Nephron progenitor cell (in vitro differentiated cells): ENCODE measurements at regions not wholly inside any gene's neighbourhood (a gene's known extent, or its start where the extent isn't known, plus 50 kb on each side); places are given as distances from the start of the nearest gene placed in this dataset.

ENCODE experiments used
- DNase-seq: peaks from one replicate; pipeline ENCODE4 v3.0.0; 2021
- H3K27ac Mint-ChIP-seq: 2 replicates; pipeline ENCODE4 v1.8.0; 2021; ENCODE audit warnings: mild to moderate bottlenecking, moderate library complexity, mixed read lengths
- H3K27me3 Mint-ChIP-seq: 2 replicates; pipeline ENCODE4 v1.8.0; 2021; ENCODE audit warnings: mild to moderate bottlenecking, low read depth, mixed read lengths; ENCODE audit not compliant: poor library complexity
- H3K36me3 Mint-ChIP-seq: 2 replicates; pipeline ENCODE4 v1.8.0; 2021; ENCODE audit warnings: low read depth, mixed read lengths
- H3K4me1 Mint-ChIP-seq: 2 replicates; pipeline ENCODE4 v1.8.0; 2021; ENCODE audit warnings: mixed read lengths
- H3K4me3 Mint-ChIP-seq: 2 replicates; pipeline ENCODE4 v1.8.0; 2021; ENCODE audit warnings: mild to moderate bottlenecking, moderate library complexity, mixed read lengths
- H3K9me3 Mint-ChIP-seq: 2 replicates; pipeline ENCODE4 v1.8.0; 2021; ENCODE audit warnings: mild to moderate bottlenecking, moderate library complexity, mixed read lengths
- TF ChIP-seq, protein P1 (sequence below): fragments of 200-600 bp; sonication (generic); IDR thresholded peaks from 2 replicates; pipeline ENCODE4 v1.5.0; 2021; ENCODE audit warnings: antibody characterized with exemption

DNA sequence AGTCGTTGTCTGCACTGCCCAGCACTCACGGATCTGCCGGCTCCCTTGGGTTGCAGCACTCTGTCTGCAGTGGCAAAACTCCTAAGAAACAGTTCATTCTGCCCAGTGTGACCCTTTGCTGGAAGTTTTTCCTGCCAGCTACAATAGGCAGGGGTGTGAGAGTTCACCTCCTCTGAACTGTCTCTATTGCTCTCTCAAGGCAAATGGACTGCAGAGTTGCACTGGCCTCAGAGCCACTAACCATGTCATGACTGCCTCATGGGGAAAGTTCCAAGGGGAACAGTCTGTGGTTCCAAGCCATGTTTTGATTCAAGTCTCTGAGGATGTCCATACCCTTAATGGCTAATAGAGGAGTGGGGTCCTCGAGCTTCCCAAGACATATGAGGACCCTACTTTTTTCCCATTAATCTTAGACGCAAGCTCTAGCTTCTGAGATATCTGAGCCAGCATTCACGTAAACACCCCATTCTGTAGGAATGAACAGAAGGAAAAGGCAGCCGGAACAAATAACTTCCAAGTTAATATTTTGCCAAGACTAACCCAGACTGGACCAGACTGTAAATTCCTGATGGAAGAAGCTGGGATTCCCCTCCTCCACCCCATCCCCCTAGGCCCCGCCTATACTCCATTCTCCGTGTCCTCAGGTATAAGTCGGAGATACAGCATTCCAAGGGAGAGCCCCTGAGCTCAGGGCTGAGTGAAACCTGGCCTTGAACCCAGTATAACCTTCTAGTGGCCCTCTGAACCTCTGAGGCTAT lies 93.8 kb upstream of the AKT3 start:
- H3K27me3 Mint-ChIP-seq: peaks cover 13% of the 10 kb centered on the region
- DNase-seq: no peak
- no peaks in the 10 kb centered on the region for H3K36me3 Mint-ChIP-seq
- peaks cover 14% of the 10 kb centered on the region for H3K4me1 Mint-ChIP-seq
- H3K9me3 Mint-ChIP-seq: no peaks in the 10 kb centered on the region
- no peak overlapping the region for H3K27ac Mint-ChIP-seq
- TF ChIP-seq, protein P1, sequence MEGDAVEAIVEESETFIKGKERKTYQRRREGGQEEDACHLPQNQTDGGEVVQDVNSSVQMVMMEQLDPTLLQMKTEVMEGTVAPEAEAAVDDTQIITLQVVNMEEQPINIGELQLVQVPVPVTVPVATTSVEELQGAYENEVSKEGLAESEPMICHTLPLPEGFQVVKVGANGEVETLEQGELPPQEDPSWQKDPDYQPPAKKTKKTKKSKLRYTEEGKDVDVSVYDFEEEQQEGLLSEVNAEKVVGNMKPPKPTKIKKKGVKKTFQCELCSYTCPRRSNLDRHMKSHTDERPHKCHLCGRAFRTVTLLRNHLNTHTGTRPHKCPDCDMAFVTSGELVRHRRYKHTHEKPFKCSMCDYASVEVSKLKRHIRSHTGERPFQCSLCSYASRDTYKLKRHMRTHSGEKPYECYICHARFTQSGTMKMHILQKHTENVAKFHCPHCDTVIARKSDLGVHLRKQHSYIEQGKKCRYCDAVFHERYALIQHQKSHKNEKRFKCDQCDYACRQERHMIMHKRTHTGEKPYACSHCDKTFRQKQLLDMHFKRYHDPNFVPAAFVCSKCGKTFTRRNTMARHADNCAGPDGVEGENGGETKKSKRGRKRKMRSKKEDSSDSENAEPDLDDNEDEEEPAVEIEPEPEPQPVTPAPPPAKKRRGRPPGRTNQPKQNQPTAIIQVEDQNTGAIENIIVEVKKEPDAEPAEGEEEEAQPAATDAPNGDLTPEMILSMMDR: no peak
- no peak overlapping the region for H3K4me3 Mint-ChIP-seq

DNA sequence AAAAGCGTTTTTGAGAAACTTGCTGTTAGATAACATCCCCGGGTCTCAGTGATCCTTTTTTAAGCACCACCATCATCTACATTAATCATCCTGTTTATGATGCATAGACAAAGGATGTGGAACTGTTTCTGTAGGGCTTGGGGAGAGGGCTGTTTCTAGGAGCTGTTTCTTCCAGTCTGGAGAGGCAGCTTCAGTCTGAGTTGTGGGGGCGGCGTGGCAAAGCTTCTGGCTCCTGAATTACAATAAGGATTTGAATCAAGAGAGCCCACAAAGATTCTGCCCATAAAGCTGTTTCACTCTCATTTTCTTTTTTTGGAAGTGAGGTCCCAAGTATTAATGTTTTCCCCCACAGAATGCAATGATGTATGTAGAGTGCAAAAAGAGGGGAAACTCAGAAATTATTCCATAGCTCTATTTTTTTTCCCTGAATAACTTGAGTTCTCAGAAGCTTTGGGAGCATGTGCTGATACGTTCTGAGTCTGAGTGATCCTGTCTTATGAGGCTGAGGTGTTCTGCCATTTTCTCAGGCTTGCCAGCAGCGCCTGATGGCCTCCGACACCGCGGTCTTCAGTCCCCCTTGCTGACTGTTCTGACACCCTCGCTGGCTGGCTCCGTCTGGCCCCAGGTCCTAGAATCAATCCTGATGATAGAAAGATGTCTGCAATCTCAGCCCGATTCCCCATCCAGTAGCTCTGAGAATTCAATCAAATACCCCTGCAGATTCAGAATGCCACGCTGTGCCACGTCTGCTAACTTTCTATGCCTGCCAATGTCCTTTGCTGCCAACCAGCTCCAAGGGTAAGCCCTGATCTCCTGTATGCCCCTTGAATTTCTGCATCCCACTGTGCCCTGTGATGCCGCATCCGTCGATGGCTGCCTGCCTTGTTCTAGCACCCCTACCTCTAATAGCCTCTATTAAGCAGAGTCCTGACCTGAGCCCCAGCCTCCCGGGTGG lies 92.4 kb upstream of the AKT3 start:
- Mint-ChIP-seq H3K4me1 (peaks cover 14% of the 10 kb centered on the region), H3K9me3 (no peaks in the 10 kb centered on the region), H3K36me3 (no peaks in the 10 kb centered on the region), H3K27me3 (peaks cover 16% of the 10 kb centered on the region), H3K27ac (no peak overlapping the region), H3K4me3 (no peak overlapping the region)
- TF ChIP-seq, protein P1: no peak
- no peak for DNase-seq

DNA sequence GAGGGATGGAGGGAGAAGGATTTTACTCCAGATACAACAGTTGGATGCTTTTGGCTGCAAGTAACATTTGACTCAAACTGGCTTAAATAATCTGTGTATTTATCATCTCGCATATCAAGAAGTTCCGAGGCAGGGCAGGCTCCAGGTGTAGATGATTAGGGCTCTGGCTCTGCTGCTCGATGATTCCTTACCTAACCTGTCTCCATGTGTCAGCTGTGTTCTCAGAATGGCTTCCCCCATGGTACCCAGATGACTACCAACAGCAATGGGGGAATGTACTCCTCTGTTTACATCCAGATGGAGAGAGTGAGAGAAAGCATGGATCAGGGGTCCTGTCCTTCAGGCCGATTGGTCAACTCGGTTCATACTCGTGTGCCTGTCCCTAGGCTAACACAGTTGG lies 90.4 kb upstream of the AKT3 start:
- Mint-ChIP-seq H3K36me3 (no peaks in the 10 kb centered on the region), H3K27ac (no peak overlapping the region), H3K9me3 (peaks cover 1% of the 10 kb centered on the region), H3K4me1 (peaks cover 14% of the 10 kb centered on the region), H3K27me3 (peaks cover 22% of the 10 kb centered on the region), H3K4me3 (no peak overlapping the region)
- no peak for DNase-seq
- TF ChIP-seq, protein P1: no peak

DNA sequence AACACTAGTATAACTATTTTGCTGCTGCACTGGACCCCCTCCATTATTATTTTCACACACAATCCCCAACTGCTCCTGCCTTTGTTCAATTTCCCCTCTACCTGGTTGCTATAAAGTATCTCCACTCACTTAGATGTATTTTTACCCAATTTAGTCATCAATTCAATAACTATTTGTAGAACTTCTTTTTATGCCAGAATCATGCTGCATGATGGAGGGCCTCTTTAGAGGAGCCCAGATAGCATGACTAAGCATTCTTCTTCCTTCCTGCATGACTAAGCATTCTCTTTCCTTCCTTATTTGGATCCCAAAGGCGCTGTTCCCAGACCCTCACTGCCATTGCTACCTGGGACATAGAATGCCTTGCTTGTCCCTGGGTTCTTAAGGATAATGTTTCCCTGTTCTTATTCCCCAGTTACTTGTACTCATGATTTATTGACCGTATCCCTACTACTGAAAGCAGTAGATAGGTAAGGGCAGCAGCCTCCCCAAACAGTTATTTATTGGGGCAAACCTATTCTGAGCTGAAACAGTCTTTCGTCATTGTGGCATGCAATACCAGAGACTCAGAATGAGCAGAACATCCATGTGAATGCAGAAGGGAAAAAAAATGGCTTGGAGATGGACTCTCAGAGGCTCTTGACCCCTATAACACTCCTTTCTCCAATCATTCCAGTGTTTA lies 89.3 kb upstream of the AKT3 start:
- no peak overlapping the region for H3K27ac Mint-ChIP-seq

DNA sequence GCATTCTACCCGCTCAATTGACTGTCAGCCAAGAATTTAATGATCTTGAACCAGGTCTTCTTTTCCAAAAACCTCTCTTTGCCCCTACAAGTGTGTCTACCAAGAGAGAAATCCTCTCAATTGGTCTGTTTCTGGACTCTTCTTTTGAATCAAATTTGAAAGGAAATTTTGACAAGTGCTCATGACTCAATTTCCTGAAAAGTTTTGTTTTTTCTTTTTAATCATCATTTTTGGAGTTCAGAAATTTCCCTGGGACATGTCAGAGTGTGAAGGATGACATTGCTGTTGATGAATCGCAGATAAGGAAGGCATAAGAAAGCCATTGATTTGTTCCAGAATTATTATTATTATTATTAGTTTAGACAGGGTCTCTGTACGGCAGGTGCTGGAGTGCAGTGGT lies 88.2 kb upstream of the AKT3 start:
- peaks cover 26% of the 10 kb centered on the region for H3K27me3 Mint-ChIP-seq
- TF ChIP-seq, protein P1: no peak

More for the DNA sequence above, 89.3 kb upstream of the AKT3 start:
- DNase-seq: no peak
- Mint-ChIP-seq H3K4me3 (no peak overlapping the region), H3K27me3 (peaks cover 22% of the 10 kb centered on the region), H3K9me3 (peaks cover 12% of the 10 kb centered on the region), H3K36me3 (no peaks in the 10 kb centered on the region), H3K4me1 (peaks cover 8% of the 10 kb centered on the region)
- TF ChIP-seq, protein P1: no peak

More for the DNA sequence above, 88.2 kb upstream of the AKT3 start:
- DNase-seq: no peak
- Mint-ChIP-seq H3K9me3 (peaks cover 12% of the 10 kb centered on the region), H3K4me3 (no peak overlapping the region), H3K4me1 (peaks cover 7% of the 10 kb centered on the region), H3K36me3 (no peaks in the 10 kb centered on the region), H3K27ac (no peak overlapping the region)
